ENCODE measurements at regions not wholly inside any gene's neighbourhood (a gene's known extent, or its start where the extent isn't known, plus 50 kb on each side); places are given as distances from the start of the nearest gene placed in this dataset.

- TF ChIP-seq CTCF (conservative IDR thresholded peaks at IDR 0.05), result no peak
- no peak overlapping the region for H3K27ac ChIP-seq
Observed at GRCh38 chr17:77568540-77568939, 390.0 kb upstream of the TNRC6C start.

GRCh38 chr17:77569846-77570564, 388.5 kb upstream of the TNRC6C start:
- TF ChIP-seq CTCF (conservative IDR thresholded peaks at IDR 0.05), result no peak
- no peak overlapping the region for H3K27ac ChIP-seq

GRCh38 chr17:77570565-77570898, 388.0 kb upstream of the TNRC6C start:
- H3K27ac ChIP-seq, result no peak overlapping the region
- no peak for TF ChIP-seq CTCF (conservative IDR thresholded peaks at IDR 0.05)

GRCh38 chr17:77571155-77571981, 387.1 kb upstream of the TNRC6C start:
- no peak for TF ChIP-seq CTCF (conservative IDR thresholded peaks at IDR 0.05)
- H3K27ac ChIP-seq, result no peak overlapping the region

GRCh38 chr17:77572065-77572601, 386.4 kb upstream of the TNRC6C start:
- no peak for TF ChIP-seq CTCF (conservative IDR thresholded peaks at IDR 0.05)
- H3K27ac ChIP-seq, result no peak overlapping the region

- no peak for TF ChIP-seq CTCF (conservative IDR thresholded peaks at IDR 0.05)
- no peak overlapping the region for H3K27ac ChIP-seq
Observed at GRCh38 chr17:77572851-77573250, 385.7 kb upstream of the TNRC6C start.

GRCh38 chr17:77577491-77577890, 381.0 kb upstream of the TNRC6C start:
- no peak overlapping the region for H3K27ac ChIP-seq

More at GRCh38 chr17:77577491-77577890, 381.0 kb upstream of the TNRC6C start:
- no peak for TF ChIP-seq CTCF (conservative IDR thresholded peaks at IDR 0.05)

Measured in VCaP (cell line).